Kidney (tissue), 13 donors: ENCODE measurements at regions not wholly inside any gene's neighbourhood (a gene's known extent, or its start where the extent isn't known, plus 50 kb on each side); places are given as distances from the start of the nearest gene placed in this dataset.

Source experiments
- DNase-seq, 5 donors: peaks; one replicate each; pipeline ENCODE4 v3.0.0-alpha.2; 2013 to 2020
- FAIRE-seq: peaks from 2 replicates; lab custom pipeline; 2012; peaks lifted over from hg19 to GRCh38; lab: Jason Lieb, UNC
- H3K27ac ChIP-seq, 2 donors: one replicate each; pipeline ENCODE4 v1.7.0; 2013; ENCODE audit warnings: low read depth in 2 of 2, low read length in 2 of 2, inconsistent platforms in 1 of 2
- H3K27me3 ChIP-seq: one replicate; pipeline ENCODE4 v1.7.1; 2013; ENCODE audit warnings: low read length, inconsistent platforms; ENCODE audit not compliant: control insufficient read depth, insufficient read depth
- H3K36me3 ChIP-seq, 3 donors: one replicate each; pipeline versions ENCODE4 v1.7.0 to v1.7.1; 2013; ENCODE audit warnings: low read length in 3 of 3, control low read depth in 1 of 3, inconsistent platforms in 1 of 3; ENCODE audit not compliant: insufficient read depth in 3 of 3, control insufficient read depth in 2 of 3
- H3K4me1 ChIP-seq, 3 donors: one replicate each; pipeline versions ENCODE4 v1.7.0 to v1.7.1; 2013; ENCODE audit warnings: low read length in 3 of 3, inconsistent platforms in 1 of 3, low read depth in 1 of 3; ENCODE audit not compliant: control insufficient read depth in 2 of 3, insufficient read depth in 2 of 3
- H3K4me3 ChIP-seq, 3 donors: one replicate each; pipeline versions ENCODE4 v1.7.0 to v1.8.1; 2013; ENCODE audit warnings: low read length in 3 of 3, control low read depth in 1 of 3, inconsistent platforms in 1 of 3
- H3K9ac ChIP-seq, 3 donors: one replicate each; pipeline versions ENCODE4 v1.7.0 to v1.7.1; 2013; ENCODE audit warnings: low read length in 3 of 3, control low read depth in 1 of 3, inconsistent platforms in 1 of 3
- H3K9me3 ChIP-seq, 3 donors: one replicate each; pipeline versions ENCODE4 v1.7.0 to v1.7.1; 2013; ENCODE audit warnings: low read length in 3 of 3, control low read depth in 1 of 3, inconsistent platforms in 1 of 3; ENCODE audit not compliant: control insufficient read depth in 2 of 3, insufficient read depth in 1 of 3
- CTCF ChIP-seq: IDR thresholded peaks from 3 replicates; pipeline ENCODE4 v1.5.1; 2012; ENCODE audit warnings: mild to moderate bottlenecking, moderate library complexity, borderline replicate concordance; ENCODE audit not compliant: insufficient read depth; ENCODE audit errors: extremely low read depth
- intact Hi-C: fragments of 100-400 bp; cut with DNase I; formaldehyde crosslinking; loops from one replicate; pipeline ENCODE4 v1.11.1; 2022
- donor health status: control.
- donor health status: control.
- donor health status: control.
- donor health status: control.
- donor health status: control.
- donor health status: DM: yes; HTN: yes; CAD: no.
- donor health status: Normal renal cell carcinoma (clear cell type).

GRCh38 chr5:126236994-126237393 lies 186.2 kb upstream of the GRAMD2B start:
- no peak overlapping the region for H3K4me3 ChIP-seq
- TF ChIP-seq CTCF = no peak
- no peak overlapping the region for H3K9ac ChIP-seq
- H3K27me3 ChIP-seq = no peaks in the 10 kb centered on the region
- no peaks in the 10 kb centered on the region for H3K4me1 ChIP-seq
- no peak for FAIRE-seq
- no peaks in the 10 kb centered on the region for H3K9me3 ChIP-seq
- no peak for DNase-seq
- intact Hi-C loops = no loop called here
- no peak overlapping the region for H3K27ac ChIP-seq
- H3K36me3 ChIP-seq = no peaks in the 10 kb centered on the region

- Histone ChIP-seq H3K36me3 (no peaks in the 10 kb centered on the region), H3K4me3 (no peak overlapping the region), H3K27me3 (no peaks in the 10 kb centered on the region), H3K9me3 (no peaks in the 10 kb centered on the region), H3K9ac (no peak overlapping the region), H3K27ac (no peak overlapping the region), H3K4me1 (peaks cover 0 to 6% (median 0%) of the 10 kb centered on the region in 3 donors)
- no peak for DNase-seq
- TF ChIP-seq CTCF = no peak
- intact Hi-C loops = no loop called here
- no peak for FAIRE-seq
Observed at GRCh38 chr5:126248611-126249010, 174.6 kb upstream of the GRAMD2B start.

- Histone ChIP-seq H3K9ac (no peak overlapping the region), H3K9me3 (no peaks in the 10 kb centered on the region), H3K4me1 (peaks cover 0 to 11% (median 0%) of the 10 kb centered on the region in 3 donors), H3K36me3 (no peaks in the 10 kb centered on the region), H3K27ac (no peak overlapping the region), H3K27me3 (no peaks in the 10 kb centered on the region), H3K4me3 (no peak overlapping the region)
- no peak for TF ChIP-seq CTCF
- FAIRE-seq (no peak), DNase-seq (no peak)
- intact Hi-C loops = no loop called here
Observed at GRCh38 chr5:126251024-126251423, 172.2 kb upstream of the GRAMD2B start.

GRCh38 chr5:126253406-126253805 lies 169.8 kb upstream of the GRAMD2B start:
- Histone ChIP-seq H3K4me1 (peaks cover 0 to 11% (median 0%) of the 10 kb centered on the region in 3 donors), H3K4me3 (peak overlapping the region in 1 of 3 donors; percentile 1), H3K9me3 (no peaks in the 10 kb centered on the region), H3K9ac (no peak overlapping the region), H3K27me3 (no peaks in the 10 kb centered on the region), H3K27ac (no peak overlapping the region), H3K36me3 (no peaks in the 10 kb centered on the region)
- DNase-seq = peak in 2 of 5 donors; percentile 50 to 77
- no peak for TF ChIP-seq CTCF
- intact Hi-C loops = no loop called here
- peak; percentile 93 for FAIRE-seq
